SKM-1 treated with dmso at 0.1 percent for 144 hours (cell line): ENCODE measurements at regions not wholly inside any gene's neighbourhood (a gene's known extent, or its start where the extent isn't known, plus 50 kb on each side); places are given as distances from the start of the nearest gene placed in this dataset.
"Not testable (repeated sequence)": the region's sequence is repeated elsewhere in the genome, so short reads cannot be mapped to it uniquely, and the experiment has no call there.

ENCODE experiments used
- DNase-seq: peaks from one replicate; lab custom pipeline; 2025; ENCODE audit not compliant: unreplicated experiment; lab: John Stamatoyannopoulos, UW

DNA sequence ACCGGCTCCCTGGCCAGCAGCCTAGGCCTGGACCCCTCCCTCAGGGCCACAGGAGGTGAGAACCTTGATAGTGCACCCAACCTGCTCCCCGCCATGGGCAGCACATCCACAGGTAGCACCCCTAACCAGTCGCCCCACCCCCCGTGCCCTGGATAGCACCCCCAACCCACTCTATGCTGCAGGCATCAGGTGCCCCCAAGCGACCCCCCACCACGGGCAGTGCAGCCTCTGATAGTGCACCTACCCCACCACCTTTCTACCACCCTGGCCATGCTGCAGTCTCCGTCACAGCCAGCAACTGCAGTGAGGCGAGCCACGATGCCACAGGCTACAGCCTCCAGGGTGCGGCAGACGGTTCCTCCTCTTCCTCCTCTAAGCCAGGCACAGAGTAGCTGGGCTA, 55.6 kb downstream of the SOWAHC start:
- no peak for DNase-seq

DNA sequence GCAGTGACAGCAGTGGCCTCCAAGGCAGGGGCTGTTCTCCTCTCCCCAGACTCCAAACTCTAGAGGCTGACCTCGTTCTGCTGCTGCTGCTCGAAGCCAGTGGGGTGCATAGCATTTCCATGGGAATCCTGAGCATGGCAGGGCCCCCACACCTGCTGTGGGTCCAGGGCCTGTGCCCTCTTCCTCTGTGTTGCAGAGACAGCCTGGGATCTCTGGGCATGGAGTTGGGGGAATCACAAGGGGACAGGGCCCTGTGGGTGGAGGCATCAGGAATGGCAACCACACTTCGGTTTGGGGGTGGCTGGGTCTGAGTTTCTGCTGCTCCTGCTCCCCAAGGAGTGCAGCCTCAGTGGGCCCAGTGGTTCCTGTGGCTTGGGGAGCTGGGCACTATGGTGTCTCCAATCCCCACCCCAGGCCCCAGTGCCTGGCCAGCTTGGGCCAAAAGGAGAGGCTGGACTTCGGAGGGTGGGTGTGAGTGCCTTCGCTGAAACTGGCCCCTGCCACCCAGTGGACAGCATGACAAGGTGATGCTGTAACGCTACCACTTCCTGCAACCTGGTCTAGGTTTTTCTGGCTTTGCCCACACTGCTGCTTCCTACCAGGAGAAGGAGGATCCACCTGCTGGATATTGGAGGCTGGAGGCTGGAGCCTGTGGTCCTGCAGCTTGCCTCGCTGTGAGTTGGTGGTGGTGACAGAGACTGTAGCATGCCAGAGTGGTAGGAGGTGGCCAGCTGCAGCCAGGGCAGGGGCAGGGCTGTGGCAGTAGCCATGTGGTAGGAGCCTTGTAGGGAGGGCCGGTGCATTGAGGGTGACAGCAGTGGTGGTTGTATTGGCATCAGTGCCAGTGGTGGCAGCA, 56.6 kb downstream of the SOWAHC start:
- DNase-seq = no peak

DNA sequence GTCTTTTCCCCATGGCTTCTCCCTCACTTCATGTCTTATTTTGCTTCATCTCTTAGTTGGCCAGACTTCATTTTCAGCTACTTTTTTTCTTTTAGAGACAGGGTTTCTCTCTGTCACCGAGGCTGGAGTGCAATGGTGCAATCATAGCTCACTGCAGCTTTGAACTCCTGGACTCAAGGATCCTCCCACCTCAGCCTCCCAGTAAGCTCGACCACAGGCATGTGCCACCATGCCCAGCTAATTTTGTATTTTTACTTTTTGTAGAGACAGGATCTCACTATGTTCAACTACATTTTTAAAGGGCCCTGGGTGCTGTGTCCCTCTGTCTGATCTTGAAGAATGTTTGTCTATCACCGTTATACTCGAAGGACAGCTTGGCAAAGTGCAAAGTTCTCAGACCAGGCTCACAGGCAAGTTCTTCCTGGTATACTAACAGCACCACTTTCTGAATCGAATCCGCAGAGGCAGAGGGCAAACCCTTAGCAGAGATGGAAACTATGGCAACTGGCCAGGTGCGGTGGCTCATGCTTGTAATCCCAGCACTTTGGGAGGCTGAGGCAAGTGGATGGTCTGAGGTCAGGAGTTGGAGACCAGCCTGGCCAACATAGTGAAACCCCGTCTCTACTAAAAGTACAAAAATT, 60.9 kb downstream of the SOWAHC start:
- no peak for DNase-seq

DNA sequence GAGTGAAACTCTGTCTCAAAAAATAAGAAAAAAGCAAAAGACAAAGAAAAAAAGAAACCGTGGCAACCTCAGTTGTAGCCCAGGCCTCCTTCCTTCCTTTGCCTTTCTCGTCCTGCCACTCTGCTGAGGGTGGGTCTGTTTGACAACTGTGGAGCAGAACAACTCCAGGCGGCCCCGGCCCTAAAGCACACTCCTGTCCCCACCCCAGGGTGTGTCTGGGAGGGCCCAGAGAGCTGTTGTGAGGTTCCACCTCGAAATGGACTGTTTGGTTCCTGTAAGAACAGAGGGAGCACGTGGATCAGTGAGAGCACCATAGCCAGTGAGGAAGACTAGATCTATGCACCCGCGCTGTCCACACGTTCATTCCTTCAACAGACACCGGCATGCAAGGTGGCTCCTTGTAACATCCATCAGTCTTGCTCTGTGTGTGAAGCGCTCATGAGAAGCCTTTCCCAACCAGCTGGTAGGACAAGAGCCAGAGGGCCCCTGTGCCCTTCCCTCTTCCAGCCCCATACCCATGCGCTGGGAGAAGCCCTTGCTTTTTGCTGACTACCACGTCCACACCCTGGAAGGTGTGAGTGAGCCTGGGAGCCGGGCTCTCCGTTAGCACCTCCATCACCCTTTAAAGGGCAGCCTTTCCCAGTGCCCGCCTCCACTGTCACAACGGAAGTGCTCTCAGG, 61.6 kb downstream of the SOWAHC start:
- no peak for DNase-seq

DNA sequence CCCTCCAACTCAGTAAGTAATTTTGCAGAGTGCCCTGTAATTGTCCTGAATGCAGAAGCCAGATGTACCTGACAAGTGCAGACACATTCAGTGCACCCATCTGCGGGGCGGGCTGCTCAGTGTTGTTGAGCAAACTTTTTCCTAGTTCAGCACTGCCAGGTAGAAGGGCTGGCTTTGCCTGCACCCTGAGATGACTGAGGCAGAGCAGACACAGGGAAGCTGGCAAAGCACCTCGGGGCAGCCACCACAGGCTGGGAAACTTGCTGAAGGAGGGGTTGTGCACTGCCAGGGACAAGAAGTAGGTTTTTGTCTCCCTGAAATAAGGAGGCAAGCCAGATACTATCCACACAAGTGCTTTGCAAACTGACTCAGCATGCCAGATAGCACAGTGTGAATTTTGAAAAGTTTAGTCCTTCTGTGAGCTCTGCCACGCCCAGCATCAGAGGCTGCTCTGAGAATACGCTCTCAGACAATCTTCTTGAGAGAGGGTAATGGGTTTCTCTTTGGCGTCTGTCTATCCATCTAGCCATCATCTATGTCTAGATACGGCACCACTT, 62.3 kb downstream of the SOWAHC start:
- DNase-seq = no peak

DNA sequence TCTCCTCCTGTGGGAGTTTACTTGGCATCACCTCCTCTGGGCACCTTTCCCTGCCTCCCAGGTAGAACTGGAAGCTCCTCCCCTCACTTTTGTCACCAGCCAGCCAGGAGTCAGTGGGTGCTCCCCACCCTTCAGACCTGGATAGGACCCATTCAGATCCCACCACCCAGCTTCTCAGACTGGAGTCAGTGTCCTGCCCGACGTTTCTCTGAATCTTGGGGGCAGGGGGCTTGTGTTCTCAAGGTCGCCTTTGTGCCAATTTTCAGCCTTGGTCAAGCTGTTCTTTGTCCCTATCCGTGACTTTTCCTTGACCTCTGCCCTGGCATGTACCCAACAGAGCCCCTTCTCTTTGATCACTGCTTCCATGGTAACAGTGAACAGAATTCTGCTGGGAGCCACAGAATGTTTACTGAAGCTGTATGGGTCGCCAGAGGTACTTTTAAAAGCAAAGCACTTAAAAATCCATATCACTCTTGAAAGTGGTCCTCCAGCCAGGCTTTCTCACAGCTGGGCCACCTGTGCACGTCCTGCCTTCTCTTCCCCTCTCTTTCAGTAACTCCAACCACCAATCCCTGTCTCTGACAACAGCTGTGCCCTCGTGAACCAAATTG, 63.1 kb downstream of the SOWAHC start:
- DNase-seq = not testable (repeated sequence)

- no peak for DNase-seq
Observed at GRCh38 chr2:109677835-109678580, 63.8 kb downstream of the SOWAHC start.

GRCh38 chr2:109678724-109679201, 64.6 kb downstream of the SOWAHC start:
- DNase-seq = not testable (repeated sequence)

DNA sequence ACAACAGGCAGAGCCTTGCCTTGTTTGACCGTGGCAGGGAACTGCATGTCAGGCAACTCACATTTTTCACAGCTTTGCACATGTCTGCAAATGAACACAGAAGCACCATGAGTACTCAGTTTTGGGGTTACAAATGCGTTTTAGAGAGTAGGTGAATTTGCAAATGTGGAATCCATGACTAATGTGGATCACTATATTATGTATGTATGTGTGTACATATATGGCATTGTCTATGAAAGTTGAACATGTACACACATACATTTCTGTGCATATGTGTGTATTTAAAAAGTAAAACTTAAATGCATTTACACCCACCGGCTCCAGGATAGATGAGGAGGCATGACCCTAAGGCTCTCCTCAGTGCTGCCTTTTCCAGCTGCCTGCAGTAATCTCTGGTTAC, 65.1 kb downstream of the SOWAHC start:
- DNase-seq = no peak

DNA sequence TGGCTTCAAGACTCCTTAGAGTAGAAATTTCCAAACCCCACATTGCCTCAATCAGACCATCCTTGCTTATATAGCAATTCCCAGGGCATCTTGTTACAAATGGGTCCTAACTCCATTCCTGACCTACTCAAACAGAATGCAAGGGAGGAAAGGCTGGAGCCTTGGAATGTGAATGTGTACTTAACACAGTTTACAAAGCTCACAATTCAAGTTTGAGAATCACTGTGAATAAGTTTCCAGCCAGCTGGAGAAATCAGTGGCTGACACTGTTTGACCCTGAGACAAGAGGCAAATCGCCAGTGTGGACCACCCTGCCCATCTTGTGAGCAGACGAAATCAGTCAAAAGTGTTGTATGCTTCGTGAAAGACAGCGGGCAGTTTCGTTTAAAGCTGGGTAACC, 65.5 kb downstream of the SOWAHC start:
- DNase-seq = no peak

- no peak for DNase-seq
Observed at GRCh38 chr2:109680523-109681297, 66.5 kb downstream of the SOWAHC start.

- no peak for DNase-seq
Observed at GRCh38 chr2:109681633-109682380, 67.6 kb downstream of the SOWAHC start.

DNA sequence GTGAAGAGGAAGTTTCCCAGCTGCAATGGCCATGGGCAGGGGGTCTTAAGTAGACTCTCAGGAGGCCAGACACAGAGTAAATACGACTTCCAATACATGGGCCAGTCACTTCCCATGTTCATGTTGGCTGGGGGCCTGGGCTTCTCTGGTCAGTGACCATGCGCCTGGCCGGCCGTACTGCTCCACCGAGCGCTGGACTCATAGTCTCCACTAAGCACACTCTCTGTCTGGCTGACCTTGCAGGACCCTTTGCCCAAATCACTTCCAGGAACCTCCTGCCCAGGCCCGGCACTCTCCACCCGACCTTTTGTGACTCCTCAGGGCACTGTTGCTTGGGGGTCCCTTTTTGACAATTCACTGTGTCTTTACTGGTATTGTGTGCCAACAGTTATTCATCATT, 69.3 kb downstream of the SOWAHC start:
- DNase-seq = no peak

DNA sequence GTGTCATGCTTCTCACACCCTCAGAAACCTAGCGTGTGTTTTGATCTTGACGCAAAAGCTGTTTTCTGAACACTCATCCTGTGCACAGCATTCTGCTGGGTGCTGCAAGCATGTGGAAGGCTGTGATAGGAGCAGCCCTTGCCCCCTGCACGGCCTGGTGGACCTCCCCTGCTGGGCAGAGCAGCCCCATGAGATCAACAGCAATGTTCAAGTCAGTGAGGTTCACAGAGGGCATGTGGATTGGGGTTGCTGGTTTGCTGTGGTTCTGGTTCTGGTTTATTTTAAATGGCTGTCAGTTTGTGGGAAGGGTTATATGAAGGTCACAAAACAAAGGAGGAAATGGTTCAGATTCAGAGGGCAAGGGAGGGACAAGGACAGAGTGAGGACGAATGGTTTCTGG, 71.3 kb downstream of the SOWAHC start:
- no peak for DNase-seq

DNA sequence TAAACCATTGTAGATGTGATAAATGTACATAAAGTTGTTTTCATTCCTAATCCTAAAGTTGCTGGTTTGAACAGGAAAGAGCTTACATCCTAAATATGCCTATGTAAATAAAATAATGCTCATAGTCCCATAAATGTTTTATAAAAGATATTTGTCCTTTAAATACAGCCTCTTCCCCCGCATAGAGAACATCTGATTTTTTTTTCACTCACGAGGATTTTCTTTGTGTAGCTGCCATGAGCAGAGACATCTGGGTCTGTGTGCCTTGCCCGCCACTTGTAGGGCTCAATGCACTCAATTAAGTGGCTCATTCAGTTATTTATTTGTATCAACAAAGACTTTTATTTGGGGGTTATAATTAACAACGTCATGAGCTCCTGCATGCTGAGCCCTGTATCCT, 72.8 kb downstream of the SOWAHC start:
- DNase-seq = no peak

- DNase-seq = no peak
Observed at GRCh38 chr2:109689182-109689930, 75.2 kb downstream of the SOWAHC start.

- no peak for DNase-seq
Observed at GRCh38 chr2:109689973-109690372, 75.8 kb downstream of the SOWAHC start.

DNA sequence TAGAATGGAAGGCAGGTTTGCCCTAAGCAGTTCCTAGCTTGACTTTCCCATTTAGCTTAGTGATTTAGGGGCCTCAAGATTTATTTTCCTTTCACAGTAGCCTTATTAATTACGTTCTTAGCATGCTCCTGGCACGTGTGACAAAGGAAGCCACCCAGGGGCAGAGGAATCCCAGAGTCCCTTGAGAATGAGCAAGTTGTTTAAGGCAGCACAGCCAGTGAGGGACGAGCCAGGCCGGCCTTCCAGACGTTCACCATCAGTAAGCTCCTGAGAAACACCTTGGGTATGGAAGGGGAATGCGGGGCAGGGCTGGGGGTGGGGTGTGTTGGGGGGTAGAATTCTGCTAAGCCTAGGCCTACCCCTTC, 76.3 kb downstream of the SOWAHC start:
- DNase-seq = no peak
